NK-92 treated with Interleukin-12 subunit alpha and Interleukin-12 subunit beta, amount 100 ng/mL, for 24 hours (cell line): ENCODE measurements at regions not wholly inside any gene's neighbourhood (a gene's known extent, or its start where the extent isn't known, plus 50 kb on each side); places are given as distances from the start of the nearest gene placed in this dataset.

Source experiments
- DNase-seq: peaks from one replicate; lab custom pipeline; 2025; lab: John Stamatoyannopoulos, UW

DNA sequence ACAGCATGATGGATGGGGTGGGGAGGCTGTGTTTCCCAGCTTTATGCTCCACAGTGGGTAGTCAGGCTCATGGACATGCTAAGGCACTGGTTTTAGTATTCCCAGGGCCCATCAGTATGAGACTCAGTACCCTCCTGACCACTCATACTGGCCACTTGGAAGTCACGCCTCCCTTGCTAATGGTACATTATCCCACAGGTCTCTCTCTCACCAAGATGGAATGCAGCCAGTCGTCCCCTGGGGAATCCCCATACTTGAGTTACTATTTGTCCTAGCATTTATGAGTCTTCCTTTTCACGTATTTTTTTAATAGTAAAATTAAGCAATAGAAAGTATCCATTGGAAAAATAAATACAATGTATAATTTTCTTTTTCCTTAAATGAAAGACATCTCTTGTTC, 80.6 kb upstream of the TBX20 start:
- no peak for DNase-seq

DNA sequence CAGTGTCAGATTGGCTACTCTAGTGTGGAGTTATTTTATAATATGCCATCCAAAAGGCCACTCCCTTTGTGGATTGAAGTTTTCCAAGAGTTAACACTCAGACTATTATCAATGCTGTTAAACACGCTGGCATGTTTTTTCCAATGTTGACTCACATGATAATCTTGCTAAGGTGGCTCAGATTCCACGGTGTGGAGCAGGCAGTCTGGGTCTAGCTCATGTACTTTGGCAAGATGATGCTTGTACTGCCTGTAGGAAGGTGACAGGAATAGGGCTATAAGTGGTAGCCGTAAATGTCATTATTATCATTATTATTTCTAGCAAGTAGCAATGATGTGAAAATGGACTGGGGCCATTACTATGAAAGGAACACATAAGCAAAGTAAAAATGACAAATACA, 79.4 kb upstream of the TBX20 start:
- no peak for DNase-seq

DNA sequence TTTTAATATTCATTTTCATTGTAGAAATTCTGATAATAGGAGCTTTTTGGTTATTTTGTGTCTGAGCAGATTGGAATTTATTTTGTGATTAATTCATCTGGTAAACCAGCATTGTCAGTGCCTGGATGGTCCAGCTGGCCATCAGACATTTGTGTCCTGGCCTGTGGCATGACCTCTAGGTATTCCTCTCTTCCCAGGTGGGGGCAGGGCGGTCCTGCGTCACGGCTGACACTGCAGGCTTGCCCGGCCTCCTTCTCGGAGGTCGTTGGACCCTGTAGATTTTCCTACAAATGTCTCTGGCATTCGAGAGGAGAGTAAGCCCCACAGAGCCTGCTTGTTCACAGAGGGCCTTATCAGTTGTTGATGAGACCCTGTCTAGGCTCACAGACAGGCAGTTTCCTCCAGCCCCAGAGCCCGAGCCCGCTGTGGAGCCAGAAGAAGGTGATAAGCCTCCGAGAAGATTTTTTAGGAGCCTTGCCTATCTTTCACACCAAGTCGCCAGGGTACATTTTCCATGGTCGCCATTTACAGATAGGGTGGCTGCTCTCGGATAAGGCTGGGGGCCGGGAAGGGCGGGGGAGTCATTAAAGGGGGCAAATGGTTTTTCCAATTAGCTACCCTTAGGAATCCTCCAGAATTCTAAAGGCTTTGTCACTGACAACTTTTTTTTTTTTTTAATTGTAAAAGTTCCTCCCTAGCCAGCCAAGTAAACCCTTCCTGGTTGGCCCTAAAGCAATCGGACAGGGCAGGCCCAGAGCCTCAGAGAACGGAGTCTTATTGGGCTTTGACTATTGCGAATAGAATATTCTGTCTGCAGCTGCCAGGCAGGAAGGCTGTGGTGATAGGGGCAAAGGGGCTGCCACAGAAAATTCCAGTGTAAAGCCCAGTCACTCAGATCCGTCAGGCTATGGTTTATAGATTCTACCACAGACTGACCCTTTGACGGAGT, 78.1 kb upstream of the TBX20 start:
- DNase-seq: no peak

DNA sequence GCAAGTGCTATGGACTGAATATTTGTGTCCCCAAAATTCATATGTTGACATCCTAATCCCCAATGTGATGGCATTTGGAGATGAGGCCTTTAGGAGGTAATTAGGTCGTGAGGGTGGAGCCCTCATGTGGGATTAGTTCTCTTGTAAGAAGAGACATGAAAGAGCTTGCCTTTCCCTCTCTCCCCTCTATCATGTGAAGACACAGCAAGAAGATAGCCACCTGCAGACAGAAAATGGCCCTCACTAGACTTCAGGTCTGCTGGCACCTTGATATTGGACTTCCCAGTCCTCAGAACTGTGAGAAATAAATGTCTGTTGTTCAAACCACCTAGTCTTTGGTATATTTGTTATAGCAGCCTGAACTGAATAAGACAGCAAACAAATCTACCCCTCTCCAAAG, 75.1 kb upstream of the TBX20 start:
- DNase-seq: no peak

DNA sequence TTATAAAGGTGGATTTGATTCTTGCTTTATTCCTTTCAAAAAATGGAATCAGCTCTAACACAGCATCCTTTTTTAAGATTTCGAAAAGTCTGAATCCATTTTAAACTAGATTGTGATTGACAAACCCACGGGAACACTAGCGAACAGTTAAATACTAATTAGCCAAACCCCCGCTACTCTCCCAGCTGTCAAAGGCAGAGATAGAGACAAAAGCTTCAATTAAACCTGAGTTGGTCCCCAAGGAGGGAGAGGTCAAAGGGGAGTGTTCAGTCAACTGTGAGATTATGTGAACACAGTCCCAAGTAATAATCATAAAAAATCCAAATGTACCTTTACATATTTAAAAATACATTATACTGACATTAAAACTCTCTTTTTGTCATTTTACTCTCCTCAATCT, 65.7 kb upstream of the TBX20 start:
- no peak for DNase-seq

DNA sequence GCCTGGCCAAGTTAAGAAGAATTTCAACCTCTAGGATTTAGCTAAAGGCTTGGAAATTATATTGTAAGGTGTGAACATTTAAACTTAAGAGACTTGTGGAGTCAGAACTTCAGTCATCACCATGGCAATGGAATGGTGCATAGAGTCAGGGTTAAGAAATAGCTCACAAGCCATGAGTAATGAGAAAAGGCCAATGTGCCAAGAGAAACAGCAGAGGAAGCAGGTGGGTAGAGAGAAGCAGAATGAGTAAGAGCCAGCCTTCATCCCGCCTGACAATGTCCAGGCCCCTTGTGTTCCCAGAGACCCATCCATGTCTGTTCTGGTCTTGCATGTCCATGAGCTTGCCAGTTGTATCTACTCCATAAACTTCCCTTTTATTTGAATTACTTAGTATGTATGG, 62.6 kb upstream of the TBX20 start:
- no peak for DNase-seq

DNA sequence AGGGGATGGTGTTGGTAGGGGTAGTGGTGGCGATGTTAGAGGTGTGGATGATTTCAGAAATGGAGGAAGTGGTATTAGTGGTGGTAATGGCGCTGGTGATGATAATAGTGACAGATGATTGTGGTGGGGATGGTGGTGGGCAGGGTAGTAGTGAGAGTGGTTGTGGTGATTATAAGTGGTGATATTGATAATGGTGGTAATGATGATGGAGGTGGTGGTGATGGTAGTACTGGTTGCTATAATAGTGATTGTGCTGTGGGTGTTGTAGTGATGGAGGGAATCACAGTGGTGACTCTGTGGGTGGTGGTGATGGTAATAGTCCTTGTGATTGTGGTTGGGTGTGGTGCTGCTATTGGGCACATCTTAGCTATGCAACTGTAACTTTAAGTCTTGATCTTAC, 61.6 kb upstream of the TBX20 start:
- no peak for DNase-seq

DNA sequence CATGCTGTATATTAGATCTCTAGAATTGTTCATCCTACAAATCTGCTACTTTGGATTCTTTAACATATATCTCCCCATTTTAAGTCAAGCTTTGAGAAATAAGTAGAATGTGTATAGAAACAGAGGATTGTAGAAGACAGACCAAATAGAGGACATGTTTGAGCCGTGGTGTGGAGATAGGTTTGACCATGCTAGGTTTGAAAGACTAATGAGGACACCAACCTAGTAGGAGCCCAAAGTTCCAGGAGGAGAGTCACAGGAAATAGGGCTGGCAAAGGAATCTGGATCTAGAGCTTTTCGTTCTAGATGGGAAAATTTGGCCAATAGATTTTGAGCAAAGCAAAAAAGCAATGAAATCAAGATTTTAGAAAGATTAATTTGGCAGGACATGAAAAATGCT, 60.5 kb upstream of the TBX20 start:
- no peak for DNase-seq

DNA sequence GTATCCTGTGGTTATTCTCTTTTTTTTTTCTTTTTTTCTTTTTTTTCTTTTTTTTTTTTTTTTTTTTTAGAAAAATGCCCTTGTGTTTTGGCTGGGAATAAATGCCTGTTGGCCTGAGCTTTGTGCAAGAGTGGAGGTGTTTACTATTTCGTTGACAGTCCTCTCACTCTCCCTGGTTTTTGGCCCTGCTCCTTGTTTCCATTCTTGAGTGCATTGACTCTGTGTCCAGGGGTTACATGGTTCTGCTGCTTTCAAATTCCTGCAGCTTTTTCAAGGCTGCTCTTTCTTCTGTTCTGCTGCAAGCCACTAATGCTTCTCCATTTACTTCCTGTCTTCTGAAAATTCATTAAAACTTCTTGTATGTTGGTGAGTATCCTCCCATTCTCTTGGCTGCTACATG, 59.7 kb upstream of the TBX20 start:
- no peak for DNase-seq
